GM12872 (cell line): ENCODE measurements at regions not wholly inside any gene's neighbourhood (a gene's known extent, or its start where the extent isn't known, plus 50 kb on each side); places are given as distances from the start of the nearest gene placed in this dataset.

Experiments
- TF ChIP-seq, protein P1 (sequence below): IDR thresholded peaks from 3 replicates; pipeline ENCODE4 v1.5.1; 2011; ENCODE audit warnings: low read depth, mild to moderate bottlenecking, low read length, moderate library complexity; ENCODE audit not compliant: insufficient read depth

DNA sequence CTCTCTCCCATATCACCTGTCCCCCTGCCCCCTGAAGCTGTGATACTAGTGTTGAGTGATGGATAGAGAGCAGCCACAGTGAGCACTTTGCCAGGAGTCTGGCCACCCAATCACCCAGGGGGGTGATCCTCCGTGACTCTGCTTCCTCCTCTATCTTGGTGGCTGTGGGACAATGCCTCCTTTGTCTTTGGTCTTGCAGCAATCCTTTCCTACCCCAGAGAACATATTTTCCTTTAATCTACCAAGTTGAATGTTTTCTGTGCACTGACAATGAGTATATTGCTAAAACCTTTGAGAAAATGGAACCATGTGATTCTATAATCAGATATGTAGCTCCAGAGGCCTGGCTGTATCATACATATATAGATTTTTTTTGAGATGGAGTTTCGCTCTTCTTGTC, 58.1 kb upstream of the HEPHL1 start:
- TF ChIP-seq, protein P1, sequence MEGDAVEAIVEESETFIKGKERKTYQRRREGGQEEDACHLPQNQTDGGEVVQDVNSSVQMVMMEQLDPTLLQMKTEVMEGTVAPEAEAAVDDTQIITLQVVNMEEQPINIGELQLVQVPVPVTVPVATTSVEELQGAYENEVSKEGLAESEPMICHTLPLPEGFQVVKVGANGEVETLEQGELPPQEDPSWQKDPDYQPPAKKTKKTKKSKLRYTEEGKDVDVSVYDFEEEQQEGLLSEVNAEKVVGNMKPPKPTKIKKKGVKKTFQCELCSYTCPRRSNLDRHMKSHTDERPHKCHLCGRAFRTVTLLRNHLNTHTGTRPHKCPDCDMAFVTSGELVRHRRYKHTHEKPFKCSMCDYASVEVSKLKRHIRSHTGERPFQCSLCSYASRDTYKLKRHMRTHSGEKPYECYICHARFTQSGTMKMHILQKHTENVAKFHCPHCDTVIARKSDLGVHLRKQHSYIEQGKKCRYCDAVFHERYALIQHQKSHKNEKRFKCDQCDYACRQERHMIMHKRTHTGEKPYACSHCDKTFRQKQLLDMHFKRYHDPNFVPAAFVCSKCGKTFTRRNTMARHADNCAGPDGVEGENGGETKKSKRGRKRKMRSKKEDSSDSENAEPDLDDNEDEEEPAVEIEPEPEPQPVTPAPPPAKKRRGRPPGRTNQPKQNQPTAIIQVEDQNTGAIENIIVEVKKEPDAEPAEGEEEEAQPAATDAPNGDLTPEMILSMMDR, result no peak

DNA sequence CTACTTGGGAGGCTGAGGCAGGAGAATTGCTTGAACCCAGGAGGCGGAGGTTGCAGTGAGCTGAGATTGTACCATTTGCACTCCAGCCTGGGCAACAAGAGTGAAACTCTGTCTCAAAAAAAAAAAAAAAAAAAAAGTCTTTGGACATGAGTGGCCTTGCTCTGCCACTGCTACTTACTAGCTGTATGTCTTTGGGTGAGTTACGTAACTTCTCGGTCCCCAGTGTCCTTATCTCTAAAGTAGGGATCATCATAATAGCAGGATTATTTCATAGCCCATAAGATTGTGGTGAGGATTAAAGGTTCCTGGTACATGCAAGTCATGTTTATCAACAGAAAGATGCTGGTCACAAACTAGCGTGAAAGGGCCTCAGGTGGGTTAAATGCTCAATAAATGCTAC, 53.9 kb upstream of the HEPHL1 start:
- TF ChIP-seq, protein P1, result no peak

GRCh38 chr11:93967944-93968343, 53.2 kb upstream of the HEPHL1 start:
- TF ChIP-seq, protein P1, result no peak

- TF ChIP-seq, protein P1, result no peak
Measured at GRCh38 chr11:93969925-93970922, 50.9 kb upstream of the HEPHL1 start.
